ENCODE measurements at regions not wholly inside any gene's neighbourhood (a gene's known extent, or its start where the extent isn't known, plus 50 kb on each side); places are given as distances from the start of the nearest gene placed in this dataset.

- DNase-seq = no peak
- Histone ChIP-seq H3K4me3 (ENCODE audit: low read length) (no peak overlapping the region), H3K36me3 (ENCODE audit: control insufficient read depth in 2 of 3, insufficient read depth in 3 of 3, low read length in 3 of 3) (no peaks in the 10 kb centered on the region), H3K9me3 (ENCODE audit: control insufficient read depth in 2 of 3, low read length in 3 of 3) (no peaks in the 10 kb centered on the region), H3K27me3 (ENCODE audit: control insufficient read depth in 2 of 2, insufficient read depth in 2 of 2, low read length in 2 of 2) (no peaks in the 10 kb centered on the region), H3K27ac (ENCODE audit: low read depth, low read length) (no peak overlapping the region), H3K4me1 (ENCODE audit: control insufficient read depth in 2 of 2, insufficient read depth in 2 of 2, low read length in 2 of 2) (no peaks in the 10 kb centered on the region)
- no peak overlapping the region for H3K27ac Mint-ChIP-seq
- peaks cover 0 to 4% (median 0%) of the 10 kb centered on the region in 7 donors for H3K4me1 Mint-ChIP-seq
- H3K36me3 Mint-ChIP-seq = no peaks in the 10 kb centered on the region
- no peak for ATAC-seq
- no peaks in the 10 kb centered on the region for H3K27me3 Mint-ChIP-seq
- intact Hi-C loops (cut with micrococcal nuclease) = no loop called here
- peaks cover 0 to 17% (median 4%) of the 10 kb centered on the region in 11 donors for H3K9me3 Mint-ChIP-seq
- ChIA-PET POLR2A (no interaction called here), CTCF (no interaction called here)
- no peak overlapping the region for H3K4me3 Mint-ChIP-seq
Measured at GRCh38 chr5:145558288-145558687, 276.9 kb downstream of the PRELID2 start.

- CTCF ChIA-PET = no interaction called here
Measured at GRCh38 chr5:145557345-145557744, 277.8 kb downstream of the PRELID2 start.

GRCh38 chr5:145554399-145554798 is 280.7 kb downstream of the PRELID2 start:
- no peak for DNase-seq
- H3K27ac ChIP-seq (ENCODE audit: low read depth, low read length) = no peak overlapping the region
- no peaks in the 10 kb centered on the region for H3K27me3 ChIP-seq (ENCODE audit: control insufficient read depth in 2 of 2, insufficient read depth in 2 of 2, low read length in 2 of 2)
- no peak overlapping the region for H3K4me3 ChIP-seq (ENCODE audit: low read length)
- POLR2A ChIA-PET = no interaction called here
- ATAC-seq = no peak
- Mint-ChIP-seq H3K36me3 (no peaks in the 10 kb centered on the region), H3K9me3 (peaks cover 0 to 19% (median 2%) of the 10 kb centered on the region in 11 donors), H3K4me3 (no peak overlapping the region), H3K27ac (no peak overlapping the region), H3K27me3 (no peaks in the 10 kb centered on the region), H3K4me1 (peaks cover 0 to 2% (median 0%) of the 10 kb centered on the region in 7 donors)
- CTCF ChIA-PET = no interaction called here
- no peaks in the 10 kb centered on the region for H3K36me3 ChIP-seq (ENCODE audit: control insufficient read depth in 2 of 3, insufficient read depth in 3 of 3, low read length in 3 of 3)
- no peaks in the 10 kb centered on the region for H3K4me1 ChIP-seq (ENCODE audit: control insufficient read depth in 2 of 2, insufficient read depth in 2 of 2, low read length in 2 of 2)
- no peaks in the 10 kb centered on the region for H3K9me3 ChIP-seq (ENCODE audit: control insufficient read depth in 2 of 3, low read length in 3 of 3)
- intact Hi-C loops (cut with micrococcal nuclease) = no loop called here

More at GRCh38 chr5:145557345-145557744, 277.8 kb downstream of the PRELID2 start:
- no peaks in the 10 kb centered on the region for H3K4me1 ChIP-seq (ENCODE audit: control insufficient read depth in 2 of 2, insufficient read depth in 2 of 2, low read length in 2 of 2)
- DNase-seq (no peak), ATAC-seq (no peak)
- no peak overlapping the region for H3K27ac Mint-ChIP-seq
- peaks cover 0 to 4% (median 0%) of the 10 kb centered on the region in 7 donors for H3K4me1 Mint-ChIP-seq
- no peak overlapping the region for H3K4me3 Mint-ChIP-seq
- no peaks in the 10 kb centered on the region for H3K27me3 ChIP-seq (ENCODE audit: control insufficient read depth in 2 of 2, insufficient read depth in 2 of 2, low read length in 2 of 2)
- H3K9me3 Mint-ChIP-seq = peaks cover 0 to 19% (median 2%) of the 10 kb centered on the region in 11 donors
- intact Hi-C loops (cut with micrococcal nuclease) = no loop called here
- H3K36me3 ChIP-seq (ENCODE audit: control insufficient read depth in 2 of 3, insufficient read depth in 3 of 3, low read length in 3 of 3) = no peaks in the 10 kb centered on the region
- H3K27ac ChIP-seq (ENCODE audit: low read depth, low read length) = no peak overlapping the region
- no peaks in the 10 kb centered on the region for H3K27me3 Mint-ChIP-seq
- no peaks in the 10 kb centered on the region for H3K9me3 ChIP-seq (ENCODE audit: control insufficient read depth in 2 of 3, low read length in 3 of 3)
- H3K36me3 Mint-ChIP-seq = no peaks in the 10 kb centered on the region
- no peak overlapping the region for H3K4me3 ChIP-seq (ENCODE audit: low read length)
- POLR2A ChIA-PET = no interaction called here

GRCh38 chr5:145553177-145553576 is 282.0 kb downstream of the PRELID2 start:
- Histone ChIP-seq H3K9me3 (ENCODE audit: control insufficient read depth in 2 of 3, low read length in 3 of 3) (no peaks in the 10 kb centered on the region), H3K27me3 (ENCODE audit: control insufficient read depth in 2 of 2, insufficient read depth in 2 of 2, low read length in 2 of 2) (no peaks in the 10 kb centered on the region), H3K4me1 (ENCODE audit: control insufficient read depth in 2 of 2, insufficient read depth in 2 of 2, low read length in 2 of 2) (no peaks in the 10 kb centered on the region), H3K4me3 (ENCODE audit: low read length) (no peak overlapping the region), H3K36me3 (ENCODE audit: control insufficient read depth in 2 of 3, insufficient read depth in 3 of 3, low read length in 3 of 3) (no peaks in the 10 kb centered on the region), H3K27ac (ENCODE audit: low read depth, low read length) (no peak overlapping the region)
- CTCF ChIA-PET = no interaction called here
- Mint-ChIP-seq H3K27ac (no peak overlapping the region), H3K36me3 (no peaks in the 10 kb centered on the region), H3K27me3 (no peaks in the 10 kb centered on the region), H3K4me3 (no peak overlapping the region), H3K4me1 (peaks cover 0 to 2% (median 0%) of the 10 kb centered on the region in 7 donors), H3K9me3 (peaks cover 0 to 19% (median 4%) of the 10 kb centered on the region in 11 donors)
- ATAC-seq = no peak
- POLR2A ChIA-PET = no interaction called here
- no peak for DNase-seq
- intact Hi-C loops (cut with micrococcal nuclease) = no loop called here

- Mint-ChIP-seq H3K36me3 (no peaks in the 10 kb centered on the region), H3K9me3 (peaks cover 0 to 12% (median 4%) of the 10 kb centered on the region in 11 donors), H3K4me3 (no peak overlapping the region), H3K4me1 (peaks cover 0 to 1% (median 0%) of the 10 kb centered on the region in 7 donors), H3K27ac (no peak overlapping the region), H3K27me3 (no peaks in the 10 kb centered on the region)
- DNase-seq (no peak), ATAC-seq (no peak)
- no peaks in the 10 kb centered on the region for H3K4me1 ChIP-seq (ENCODE audit: control insufficient read depth in 2 of 2, insufficient read depth in 2 of 2, low read length in 2 of 2)
- H3K27me3 ChIP-seq (ENCODE audit: control insufficient read depth in 2 of 2, insufficient read depth in 2 of 2, low read length in 2 of 2) = no peaks in the 10 kb centered on the region
- ChIA-PET CTCF (no interaction called here), POLR2A (no interaction called here)
- H3K4me3 ChIP-seq (ENCODE audit: low read length) = no peak overlapping the region
- no peaks in the 10 kb centered on the region for H3K36me3 ChIP-seq (ENCODE audit: control insufficient read depth in 2 of 3, insufficient read depth in 3 of 3, low read length in 3 of 3)
- H3K27ac ChIP-seq (ENCODE audit: low read depth, low read length) = no peak overlapping the region
- intact Hi-C loops (cut with micrococcal nuclease) = no loop called here
- no peaks in the 10 kb centered on the region for H3K9me3 ChIP-seq (ENCODE audit: control insufficient read depth in 2 of 3, low read length in 3 of 3)
Measured at GRCh38 chr5:145551714-145552113, 283.4 kb downstream of the PRELID2 start.

GRCh38 chr5:145548097-145548496 is 287.0 kb downstream of the PRELID2 start:
- ATAC-seq (no peak), DNase-seq (no peak)
- POLR2A ChIA-PET = no interaction called here
- Mint-ChIP-seq H3K27ac (no peak overlapping the region), H3K4me1 (no peaks in the 10 kb centered on the region), H3K4me3 (no peak overlapping the region), H3K9me3 (peaks cover 0 to 10% (median 2%) of the 10 kb centered on the region in 11 donors), H3K27me3 (no peaks in the 10 kb centered on the region), H3K36me3 (no peaks in the 10 kb centered on the region)
- Histone ChIP-seq H3K36me3 (ENCODE audit: control insufficient read depth in 2 of 3, insufficient read depth in 3 of 3, low read length in 3 of 3) (no peaks in the 10 kb centered on the region), H3K9me3 (ENCODE audit: control insufficient read depth in 2 of 3, low read length in 3 of 3) (no peaks in the 10 kb centered on the region), H3K27ac (ENCODE audit: low read depth, low read length) (no peak overlapping the region), H3K27me3 (ENCODE audit: control insufficient read depth in 2 of 2, insufficient read depth in 2 of 2, low read length in 2 of 2) (no peaks in the 10 kb centered on the region), H3K4me1 (ENCODE audit: control insufficient read depth in 2 of 2, insufficient read depth in 2 of 2, low read length in 2 of 2) (no peaks in the 10 kb centered on the region), H3K4me3 (ENCODE audit: low read length) (no peak overlapping the region)
- CTCF ChIA-PET = no interaction called here
- intact Hi-C loops (cut with micrococcal nuclease) = no loop called here

- DNase-seq = no peak
Measured at GRCh38 chr5:145544401-145544800, 290.7 kb downstream of the PRELID2 start.

More at GRCh38 chr5:145544401-145544800, 290.7 kb downstream of the PRELID2 start:
- no peaks in the 10 kb centered on the region for H3K9me3 ChIP-seq (ENCODE audit: control insufficient read depth in 2 of 3, low read length in 3 of 3)
- H3K4me1 Mint-ChIP-seq = no peaks in the 10 kb centered on the region
- H3K27ac Mint-ChIP-seq = no peak overlapping the region
- H3K27me3 Mint-ChIP-seq = no peaks in the 10 kb centered on the region
- ATAC-seq = no peak
- H3K27ac ChIP-seq (ENCODE audit: low read depth, low read length) = no peak overlapping the region
- H3K4me1 ChIP-seq (ENCODE audit: control insufficient read depth in 2 of 2, insufficient read depth in 2 of 2, low read length in 2 of 2) = no peaks in the 10 kb centered on the region
- ChIA-PET CTCF (no interaction called here), POLR2A (no interaction called here)
- no peak overlapping the region for H3K4me3 Mint-ChIP-seq
- H3K36me3 Mint-ChIP-seq = no peaks in the 10 kb centered on the region
- no peak overlapping the region for H3K4me3 ChIP-seq (ENCODE audit: low read length)
- no peaks in the 10 kb centered on the region for H3K36me3 ChIP-seq (ENCODE audit: control insufficient read depth in 2 of 3, insufficient read depth in 3 of 3, low read length in 3 of 3)
- no peaks in the 10 kb centered on the region for H3K27me3 ChIP-seq (ENCODE audit: control insufficient read depth in 2 of 2, insufficient read depth in 2 of 2, low read length in 2 of 2)
- intact Hi-C loops (cut with micrococcal nuclease) = no loop called here
- H3K9me3 Mint-ChIP-seq = peaks cover 0 to 14% (median 4%) of the 10 kb centered on the region in 11 donors

Measured in naive thymus-derived CD4-positive, alpha-beta T cell (primary cell).